NB4 (cell line): ENCODE measurements at regions not wholly inside any gene's neighbourhood (a gene's known extent, or its start where the extent isn't known, plus 50 kb on each side); places are given as distances from the start of the nearest gene placed in this dataset.

Source experiments
- MAX ChIP-seq: IDR thresholded peaks from 2 replicates; pipeline ENCODE4 v1.6.1; 2011; ENCODE audit warnings: low read depth, low read length
- TF ChIP-seq, protein P1 (sequence below): IDR thresholded peaks from one replicate; pipeline ENCODE4 v1.5.1; 2012; ENCODE audit warnings: low read depth, low read length

DNA sequence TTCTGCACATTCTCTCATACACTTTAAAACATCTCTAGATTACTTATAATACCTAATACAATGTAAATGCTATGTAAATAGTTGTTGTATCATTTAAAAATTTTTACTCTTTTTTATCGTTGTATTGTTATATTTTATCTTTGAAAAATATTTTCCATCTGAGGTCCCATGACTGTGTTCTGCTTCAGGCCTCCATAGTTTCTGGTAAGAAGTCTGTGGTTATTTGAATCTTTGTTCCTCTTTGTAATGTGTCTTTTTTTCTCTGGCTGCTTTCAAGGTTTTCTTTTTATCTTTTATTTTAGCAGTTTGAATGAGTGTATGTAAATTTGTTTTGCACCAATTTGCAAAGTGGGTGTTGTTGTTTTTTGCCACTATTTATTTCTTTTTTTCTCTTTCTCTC is 263.1 kb downstream of the RPS24 start:
- TF ChIP-seq MAX: no peak
- TF ChIP-seq, protein P1, sequence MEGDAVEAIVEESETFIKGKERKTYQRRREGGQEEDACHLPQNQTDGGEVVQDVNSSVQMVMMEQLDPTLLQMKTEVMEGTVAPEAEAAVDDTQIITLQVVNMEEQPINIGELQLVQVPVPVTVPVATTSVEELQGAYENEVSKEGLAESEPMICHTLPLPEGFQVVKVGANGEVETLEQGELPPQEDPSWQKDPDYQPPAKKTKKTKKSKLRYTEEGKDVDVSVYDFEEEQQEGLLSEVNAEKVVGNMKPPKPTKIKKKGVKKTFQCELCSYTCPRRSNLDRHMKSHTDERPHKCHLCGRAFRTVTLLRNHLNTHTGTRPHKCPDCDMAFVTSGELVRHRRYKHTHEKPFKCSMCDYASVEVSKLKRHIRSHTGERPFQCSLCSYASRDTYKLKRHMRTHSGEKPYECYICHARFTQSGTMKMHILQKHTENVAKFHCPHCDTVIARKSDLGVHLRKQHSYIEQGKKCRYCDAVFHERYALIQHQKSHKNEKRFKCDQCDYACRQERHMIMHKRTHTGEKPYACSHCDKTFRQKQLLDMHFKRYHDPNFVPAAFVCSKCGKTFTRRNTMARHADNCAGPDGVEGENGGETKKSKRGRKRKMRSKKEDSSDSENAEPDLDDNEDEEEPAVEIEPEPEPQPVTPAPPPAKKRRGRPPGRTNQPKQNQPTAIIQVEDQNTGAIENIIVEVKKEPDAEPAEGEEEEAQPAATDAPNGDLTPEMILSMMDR: no peak
